SU-DHL-6 (cell line): ENCODE measurements at regions not wholly inside any gene's neighbourhood (a gene's known extent, or its start where the extent isn't known, plus 50 kb on each side); places are given as distances from the start of the nearest gene placed in this dataset.

Source experiments
- CTCF ChIP-seq: fragments of 200-600 bp; sonication (generic); IDR thresholded peaks from one replicate; pipeline ENCODE4 v1.5.1; 2017; ENCODE audit warnings: antibody characterized with exemption, mild to moderate bottlenecking, low read length, moderate library complexity; ENCODE audit not compliant: insufficient read depth, poor library complexity, severe bottlenecking
- EZH2phosphoT487 ChIP-seq: fragments of 200-600 bp; sonication (generic), shearing (Covaris generic); conservative IDR thresholded peaks from 2 replicates; pipeline ENCODE4 v1.6.1; 2018; ENCODE audit warnings: mild to moderate bottlenecking, antibody characterized with exemption, low read length, moderate library complexity, mixed read lengths

DNA sequence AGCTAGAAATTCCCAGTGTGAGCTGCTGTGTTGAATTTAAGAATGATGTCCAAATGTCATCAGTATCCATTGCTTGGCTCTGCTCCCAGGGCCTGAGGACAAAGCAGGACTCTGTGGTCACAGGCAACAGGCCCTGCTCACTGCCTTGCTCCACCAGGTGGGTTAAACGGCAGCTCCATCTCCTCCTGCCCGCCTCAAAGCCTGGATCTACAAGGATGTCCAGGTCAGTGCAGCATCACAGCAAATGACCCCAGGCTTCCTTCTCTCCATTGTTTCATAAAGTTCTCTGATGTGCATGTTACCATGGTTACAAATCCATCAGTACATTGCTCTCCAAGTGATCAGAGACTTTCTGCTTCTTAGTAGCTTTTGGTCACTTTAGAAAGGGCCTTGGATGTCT, 322.0 kb upstream of the ZNF32 start:
- TF ChIP-seq CTCF (no peak), EZH2phosphoT487 (no peak)
